ENCODE measurements at regions not wholly inside any gene's neighbourhood (a gene's known extent, or its start where the extent isn't known, plus 50 kb on each side); places are given as distances from the start of the nearest gene placed in this dataset.
"Not testable (repeated sequence)": the region's sequence is repeated elsewhere in the genome, so short reads cannot be mapped to it uniquely, and the experiment has no call there.

DNA sequence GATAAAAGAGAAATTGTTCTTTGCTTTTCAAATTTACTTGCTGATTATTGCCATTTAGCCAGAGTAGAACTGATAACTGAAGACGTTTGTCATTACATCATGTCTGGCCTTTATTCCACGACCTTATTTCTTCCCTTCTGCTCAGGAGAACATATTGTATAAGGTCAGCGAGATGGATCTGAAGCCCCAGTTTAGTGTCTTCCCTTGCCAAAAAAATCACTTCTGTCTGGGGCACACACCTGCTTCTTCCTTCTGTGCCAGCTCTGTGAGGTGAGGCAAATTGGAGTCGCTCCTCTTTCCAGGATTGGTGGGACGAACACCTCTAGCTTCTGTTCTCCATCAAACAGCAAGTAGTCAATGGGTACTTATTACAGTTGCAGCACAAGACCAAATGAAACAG is 250.3 kb upstream of the CRBN start:
- H3K27me3 Mint-ChIP-seq (ENCODE audit: low read depth), result peaks cover 3% of the 10 kb centered on the region
- H3K36me3 Mint-ChIP-seq (ENCODE audit: low read depth), result no peaks in the 10 kb centered on the region
- H3K9me3 Mint-ChIP-seq, result peaks cover 3% of the 10 kb centered on the region
- TF ChIP-seq, protein P1, sequence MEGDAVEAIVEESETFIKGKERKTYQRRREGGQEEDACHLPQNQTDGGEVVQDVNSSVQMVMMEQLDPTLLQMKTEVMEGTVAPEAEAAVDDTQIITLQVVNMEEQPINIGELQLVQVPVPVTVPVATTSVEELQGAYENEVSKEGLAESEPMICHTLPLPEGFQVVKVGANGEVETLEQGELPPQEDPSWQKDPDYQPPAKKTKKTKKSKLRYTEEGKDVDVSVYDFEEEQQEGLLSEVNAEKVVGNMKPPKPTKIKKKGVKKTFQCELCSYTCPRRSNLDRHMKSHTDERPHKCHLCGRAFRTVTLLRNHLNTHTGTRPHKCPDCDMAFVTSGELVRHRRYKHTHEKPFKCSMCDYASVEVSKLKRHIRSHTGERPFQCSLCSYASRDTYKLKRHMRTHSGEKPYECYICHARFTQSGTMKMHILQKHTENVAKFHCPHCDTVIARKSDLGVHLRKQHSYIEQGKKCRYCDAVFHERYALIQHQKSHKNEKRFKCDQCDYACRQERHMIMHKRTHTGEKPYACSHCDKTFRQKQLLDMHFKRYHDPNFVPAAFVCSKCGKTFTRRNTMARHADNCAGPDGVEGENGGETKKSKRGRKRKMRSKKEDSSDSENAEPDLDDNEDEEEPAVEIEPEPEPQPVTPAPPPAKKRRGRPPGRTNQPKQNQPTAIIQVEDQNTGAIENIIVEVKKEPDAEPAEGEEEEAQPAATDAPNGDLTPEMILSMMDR (IDR thresholded peaks at IDR 0.05; ENCODE audit: unreplicated experiment in 3 of 3), result no peak
- no peak overlapping the region for H3K27ac Mint-ChIP-seq
- no peaks in the 10 kb centered on the region for H3K4me1 Mint-ChIP-seq
- H3K4me3 Mint-ChIP-seq, result no peak overlapping the region

DNA sequence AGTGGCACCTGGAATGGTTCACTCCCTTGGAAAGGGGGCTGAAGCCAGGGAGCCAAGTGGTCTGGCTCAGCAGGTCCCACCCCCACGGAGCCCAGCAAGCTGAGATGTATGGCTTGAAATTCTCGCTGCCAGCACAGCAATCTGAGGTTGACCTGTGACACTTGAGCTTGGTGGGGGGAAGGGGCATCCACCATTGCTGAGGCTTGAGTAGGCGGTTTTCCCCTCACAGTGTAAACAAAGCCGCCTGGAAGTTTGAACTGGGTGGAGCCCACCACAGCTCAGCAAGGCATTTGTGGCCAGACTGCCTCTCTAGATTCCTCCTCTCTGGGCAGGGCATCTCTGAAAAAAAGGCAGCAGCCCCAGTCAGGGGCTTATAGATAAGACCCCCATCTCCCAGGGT is 228.2 kb upstream of the CRBN start:
- not testable (repeated sequence) for H3K27me3 Mint-ChIP-seq (ENCODE audit: low read depth); H3K27ac Mint-ChIP-seq; H3K4me1 Mint-ChIP-seq; H3K4me3 Mint-ChIP-seq
- peaks cover 21% of the 10 kb centered on the region for H3K36me3 Mint-ChIP-seq (ENCODE audit: low read depth)
- peaks cover 74% of the 10 kb centered on the region for H3K9me3 Mint-ChIP-seq

DNA sequence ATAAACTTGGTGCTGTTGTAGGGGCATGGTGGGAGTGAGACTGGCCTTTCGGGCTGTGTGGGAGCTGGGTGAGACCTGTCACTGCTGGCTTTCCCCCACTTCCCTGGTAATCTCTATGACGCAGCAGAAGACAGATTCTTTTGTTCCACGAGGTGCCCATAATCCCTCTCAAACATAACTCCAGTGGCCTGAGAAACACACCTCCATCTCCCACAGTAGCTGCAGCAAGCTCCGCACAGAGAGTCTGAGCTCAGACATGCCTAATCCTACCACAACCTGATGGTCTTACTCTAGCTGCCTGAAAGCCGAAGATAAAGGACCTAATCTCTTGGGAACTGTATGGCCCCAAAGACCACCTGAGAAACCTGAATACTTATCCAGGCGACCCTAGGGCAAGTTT is 225.6 kb upstream of the CRBN start:
- no peaks in the 10 kb centered on the region for H3K4me1 Mint-ChIP-seq
- no peak overlapping the region for H3K27ac Mint-ChIP-seq
- H3K36me3 Mint-ChIP-seq (ENCODE audit: low read depth), result peaks cover 19% of the 10 kb centered on the region
- peaks cover 54% of the 10 kb centered on the region for H3K9me3 Mint-ChIP-seq
- H3K4me3 Mint-ChIP-seq, result no peak overlapping the region
- peaks cover 6% of the 10 kb centered on the region for H3K27me3 Mint-ChIP-seq (ENCODE audit: low read depth)
- TF ChIP-seq, protein P1 (IDR thresholded peaks at IDR 0.05; ENCODE audit: unreplicated experiment in 3 of 3), result no peak

DNA sequence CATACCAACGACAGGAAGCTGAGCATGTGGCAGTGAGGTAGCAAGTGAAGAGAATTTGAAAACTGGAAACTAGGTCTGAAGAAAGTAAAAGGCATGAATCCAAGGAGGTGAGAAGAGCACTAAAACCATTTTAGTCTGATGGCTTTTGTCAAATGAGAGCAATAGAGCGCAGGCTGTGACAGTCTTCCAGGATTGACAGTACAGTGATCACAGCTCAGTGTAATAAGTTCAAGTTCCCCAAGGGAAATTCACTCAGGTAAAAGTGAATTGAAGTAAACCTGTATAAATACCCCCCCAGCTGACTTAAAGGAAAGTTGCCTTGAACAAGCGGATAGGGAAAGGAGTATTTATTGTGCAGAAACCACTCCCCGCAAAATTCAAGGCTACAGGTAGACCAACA is 224.2 kb upstream of the CRBN start:
- TF ChIP-seq, protein P1 (IDR thresholded peaks at IDR 0.05; ENCODE audit: unreplicated experiment in 3 of 3), result no peak
- H3K27me3 Mint-ChIP-seq (ENCODE audit: low read depth), result peaks cover 3% of the 10 kb centered on the region
- H3K4me3 Mint-ChIP-seq, result no peak overlapping the region

DNA sequence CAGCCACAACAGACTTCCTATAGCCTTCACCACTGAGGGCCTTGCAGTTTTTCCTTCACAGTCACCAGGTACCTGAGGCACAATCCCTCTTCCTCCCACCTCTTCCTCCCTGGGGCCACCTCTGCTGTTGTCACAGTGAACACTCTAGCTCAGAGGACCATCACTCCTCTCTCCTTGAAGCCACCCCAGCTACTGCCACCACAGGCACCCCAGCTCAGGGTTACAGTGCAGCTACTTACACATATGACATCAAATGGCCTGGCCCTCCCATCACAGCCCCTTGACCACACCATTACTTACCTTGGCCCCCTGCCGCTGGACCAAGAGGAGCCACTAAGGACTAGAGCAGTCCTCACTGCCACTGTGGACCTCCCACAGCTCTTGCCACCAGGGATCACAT is 213.5 kb upstream of the CRBN start:
- Mint-ChIP-seq H3K27me3 (ENCODE audit: low read depth) (no peaks in the 10 kb centered on the region), H3K9me3 (peaks cover 19% of the 10 kb centered on the region), H3K4me1 (no peaks in the 10 kb centered on the region), H3K27ac (no peak overlapping the region), H3K4me3 (no peak overlapping the region), H3K36me3 (ENCODE audit: low read depth) (no peaks in the 10 kb centered on the region)
- TF ChIP-seq, protein P1 (IDR thresholded peaks at IDR 0.05; ENCODE audit: unreplicated experiment in 3 of 3), result no peak

More for the DNA sequence above, 224.2 kb upstream of the CRBN start:
- Mint-ChIP-seq H3K27ac (no peak overlapping the region), H3K4me1 (no peaks in the 10 kb centered on the region), H3K36me3 (ENCODE audit: low read depth) (peaks cover 16% of the 10 kb centered on the region), H3K9me3 (peaks cover 56% of the 10 kb centered on the region)

DNA sequence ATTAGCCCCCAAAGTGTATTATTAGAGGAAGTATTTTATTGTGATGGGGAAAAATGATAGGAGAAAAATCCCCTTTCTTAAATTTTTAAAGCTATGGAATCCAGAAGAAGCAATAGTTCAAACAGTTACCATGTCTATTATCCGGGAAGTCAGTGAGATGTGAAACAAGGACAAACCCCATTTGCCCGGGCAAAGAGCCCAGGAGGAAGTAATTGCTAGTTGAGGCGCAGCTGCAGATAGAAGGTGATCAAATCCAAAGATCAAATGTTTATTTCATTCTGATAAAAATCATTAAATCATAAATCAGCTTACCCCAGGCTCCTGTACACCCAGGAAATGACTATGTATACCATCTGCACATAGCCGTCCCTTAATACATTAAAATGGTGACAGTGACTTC is 204.0 kb upstream of the CRBN start:
- Mint-ChIP-seq H3K27ac (no peak overlapping the region), H3K4me3 (no peak overlapping the region), H3K36me3 (ENCODE audit: low read depth) (no peaks in the 10 kb centered on the region), H3K9me3 (peaks cover 3% of the 10 kb centered on the region), H3K27me3 (ENCODE audit: low read depth) (no peaks in the 10 kb centered on the region), H3K4me1 (no peaks in the 10 kb centered on the region)
- TF ChIP-seq, protein P1 (IDR thresholded peaks at IDR 0.05; ENCODE audit: unreplicated experiment in 3 of 3), result no peak
